Glomerular visceral epithelial cell (primary cell): ENCODE measurements at regions not wholly inside any gene's neighbourhood (a gene's known extent, or its start where the extent isn't known, plus 50 kb on each side); places are given as distances from the start of the nearest gene placed in this dataset.

Source experiments
- DNase-seq: peaks from one replicate; pipeline ENCODE4 v3.0.0-alpha.2; 2016; ENCODE audit errors: extremely low spot score

DNA sequence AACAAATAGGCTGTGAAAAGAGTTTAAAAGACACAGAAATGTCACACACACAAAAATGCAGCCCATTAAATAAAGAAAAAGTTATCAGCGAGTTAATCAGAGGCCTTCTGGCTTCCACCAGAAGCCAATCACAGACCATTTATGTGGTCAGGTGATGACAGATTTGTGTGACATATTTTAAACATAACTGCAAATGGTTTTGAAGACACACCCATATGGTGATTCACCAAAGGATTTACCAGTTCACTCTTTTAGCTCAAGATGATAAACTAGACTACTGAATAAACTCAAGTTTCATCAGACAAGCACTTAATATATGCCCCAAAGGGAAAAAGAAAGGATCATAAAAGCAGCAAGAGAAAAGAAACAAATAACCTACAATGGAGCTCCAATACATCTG is 181.2 kb downstream of the SPANXN4 start:
- DNase-seq, result no peak

DNA sequence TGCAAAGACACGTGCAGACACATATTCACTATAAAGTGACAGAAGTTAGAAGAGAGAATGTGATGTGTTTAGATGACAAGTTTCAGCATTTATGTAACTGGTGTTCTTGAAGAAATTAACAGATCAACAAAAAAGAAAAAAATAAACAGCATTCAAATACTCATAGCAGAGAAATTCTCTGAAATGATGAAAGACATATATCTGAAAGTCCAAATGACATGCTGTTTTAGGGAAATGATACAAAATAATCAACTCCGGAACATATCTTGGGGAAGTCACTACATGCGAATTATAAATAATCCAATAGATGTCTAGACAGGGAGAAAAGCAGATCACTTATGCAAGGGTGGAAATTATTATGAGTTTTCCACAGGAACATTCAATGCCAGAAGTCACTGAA is 146.0 kb downstream of the SPANXN4 start:
- DNase-seq, result no peak

DNA sequence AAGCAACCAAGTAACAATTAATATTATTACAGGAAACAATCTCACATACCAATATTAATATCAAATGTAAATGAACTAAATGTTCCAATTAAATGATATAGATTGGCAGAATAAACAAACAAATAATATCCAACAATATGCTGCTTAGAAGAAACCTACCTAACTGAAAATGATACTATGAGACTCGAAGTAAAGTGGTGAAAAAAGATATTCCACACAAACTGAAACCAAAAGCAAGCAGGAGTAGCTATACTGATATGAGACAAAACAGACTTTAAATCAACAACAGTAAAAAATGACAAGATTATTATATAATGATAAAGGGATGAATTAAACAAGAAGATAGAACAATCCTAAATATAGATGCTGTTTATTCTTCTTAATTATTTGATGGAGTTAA is 140.1 kb downstream of the SPANXN4 start:
- DNase-seq, result no peak

DNA sequence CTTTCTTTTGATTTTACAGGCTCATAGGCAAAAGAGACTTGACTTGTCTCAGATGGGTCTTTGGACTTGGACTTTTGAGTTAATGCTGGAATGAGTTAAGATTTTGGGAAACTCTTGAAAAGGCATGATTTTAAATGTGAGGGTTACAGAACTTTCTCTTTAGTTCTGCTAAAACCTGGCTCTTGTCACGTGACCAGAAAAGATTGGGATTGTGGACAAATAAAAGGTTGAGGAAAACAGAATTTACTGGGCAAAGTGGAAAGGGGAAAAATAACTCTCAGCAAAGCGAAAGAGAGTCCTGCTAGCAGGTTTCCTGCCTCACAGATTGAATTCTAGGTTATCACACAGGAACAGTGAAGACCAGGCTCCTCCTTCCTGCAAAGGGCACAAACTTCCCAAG is 114.0 kb downstream of the SPANXN4 start:
- no peak for DNase-seq

DNA sequence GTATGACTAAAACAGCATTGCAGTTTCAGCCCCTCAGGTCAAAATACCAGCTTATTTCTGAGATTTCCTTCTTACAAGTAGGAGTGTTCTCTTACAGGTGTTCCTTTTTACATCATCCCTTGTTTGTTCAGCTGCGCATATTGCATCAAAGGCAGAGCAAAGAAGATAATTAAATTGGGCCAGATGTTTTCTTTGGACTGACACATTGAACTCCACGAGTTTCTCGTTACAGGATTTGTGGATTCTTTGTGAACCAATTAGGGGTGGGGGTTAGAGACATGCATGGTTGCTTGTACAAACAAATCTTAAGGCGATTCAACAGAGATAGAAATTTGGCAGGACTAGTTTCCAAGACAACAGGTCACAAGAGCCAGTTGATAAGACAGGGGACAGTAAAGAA is 95.7 kb downstream of the SPANXN4 start:
- DNase-seq, result no peak

DNA sequence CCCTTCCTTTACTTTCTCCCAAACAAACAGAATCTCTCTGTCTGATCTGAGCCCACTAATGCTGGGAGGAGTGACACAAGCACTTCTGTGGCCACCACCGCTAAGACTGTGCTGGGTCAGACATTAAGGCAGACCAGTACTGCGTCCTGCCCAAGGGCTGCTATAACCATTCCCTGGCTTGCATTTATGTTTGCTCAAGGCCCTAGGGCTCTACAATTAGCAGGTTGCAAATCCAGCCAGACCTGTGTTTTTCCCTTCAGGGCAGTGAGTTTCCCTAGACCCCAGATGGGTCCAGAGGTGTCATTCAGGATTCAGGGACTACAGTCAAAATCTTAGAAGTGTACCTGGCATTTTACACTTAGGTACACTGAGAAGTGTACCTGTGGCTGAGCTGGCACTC is 89.7 kb downstream of the SPANXN4 start:
- DNase-seq, result no peak

DNA sequence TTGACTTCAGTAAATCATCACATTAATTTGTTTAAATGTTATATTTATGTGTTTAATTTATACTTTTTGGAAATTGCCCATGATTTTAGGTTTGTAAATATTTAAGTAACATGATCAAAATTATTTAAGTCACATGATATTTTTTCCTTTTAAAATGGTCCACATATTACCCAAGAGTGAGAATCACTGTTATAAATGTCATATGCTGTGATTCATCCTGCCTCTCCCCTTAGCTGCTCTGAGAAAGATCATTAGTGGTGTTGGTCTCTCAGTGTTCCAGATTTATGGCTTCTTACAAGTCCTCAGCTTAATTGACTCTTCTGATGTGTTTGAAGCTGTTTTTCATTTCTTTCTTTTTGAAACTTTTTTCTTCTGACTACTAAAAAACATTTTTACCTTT is 70.1 kb downstream of the SPANXN4 start:
- no peak for DNase-seq

DNA sequence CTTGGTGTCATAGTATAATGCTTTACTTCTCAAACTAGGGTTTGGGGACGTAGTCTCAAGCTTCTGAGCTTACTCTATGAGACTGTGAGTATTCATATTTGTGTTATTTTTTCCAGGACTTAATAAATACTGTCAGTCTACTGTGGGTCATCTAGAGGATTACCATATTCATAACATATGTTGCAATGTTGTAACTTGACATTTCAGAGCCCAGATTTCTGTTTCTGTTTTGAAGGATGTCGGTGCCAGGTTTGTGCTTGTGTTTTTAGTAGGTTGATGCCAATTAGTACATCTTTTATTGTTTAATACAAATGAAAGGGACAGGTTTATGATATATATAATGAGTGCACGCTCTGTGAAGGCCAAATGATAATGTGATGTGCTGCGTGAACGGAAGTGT is 69.6 kb downstream of the SPANXN4 start:
- DNase-seq, result no peak

DNA sequence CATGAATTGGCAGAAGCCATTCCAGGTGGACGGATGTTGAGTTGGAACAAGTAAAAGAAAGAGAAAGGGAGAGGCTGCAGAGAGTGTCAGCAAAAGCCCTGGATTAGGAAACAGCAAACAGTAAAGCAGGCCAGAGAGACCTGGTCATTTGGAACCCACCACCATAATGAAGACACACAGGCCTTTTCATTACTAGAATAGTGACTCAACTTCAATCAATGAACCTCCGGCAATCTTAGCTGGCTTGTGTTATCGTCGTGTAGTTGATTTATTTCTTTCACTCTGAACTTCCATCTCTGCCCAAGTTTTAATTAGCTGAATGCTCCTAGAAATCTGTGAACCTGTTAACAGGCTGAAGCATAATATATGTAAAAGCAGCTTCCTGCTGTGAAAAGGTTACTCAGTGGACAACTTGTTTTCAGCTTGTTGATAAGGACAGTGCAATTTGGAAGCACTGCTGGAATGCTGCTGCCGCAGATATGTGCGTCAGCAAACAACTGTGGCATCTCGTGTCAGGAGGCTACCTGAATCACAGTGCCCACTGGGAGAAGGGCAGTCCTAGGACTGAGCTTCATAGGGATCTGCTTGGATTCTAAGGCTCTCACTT is 68.8 kb downstream of the SPANXN4 start:
- DNase-seq, result no peak
